ENCODE measurements at regions not wholly inside any gene's neighbourhood (a gene's known extent, or its start where the extent isn't known, plus 50 kb on each side); places are given as distances from the start of the nearest gene placed in this dataset.

DNA sequence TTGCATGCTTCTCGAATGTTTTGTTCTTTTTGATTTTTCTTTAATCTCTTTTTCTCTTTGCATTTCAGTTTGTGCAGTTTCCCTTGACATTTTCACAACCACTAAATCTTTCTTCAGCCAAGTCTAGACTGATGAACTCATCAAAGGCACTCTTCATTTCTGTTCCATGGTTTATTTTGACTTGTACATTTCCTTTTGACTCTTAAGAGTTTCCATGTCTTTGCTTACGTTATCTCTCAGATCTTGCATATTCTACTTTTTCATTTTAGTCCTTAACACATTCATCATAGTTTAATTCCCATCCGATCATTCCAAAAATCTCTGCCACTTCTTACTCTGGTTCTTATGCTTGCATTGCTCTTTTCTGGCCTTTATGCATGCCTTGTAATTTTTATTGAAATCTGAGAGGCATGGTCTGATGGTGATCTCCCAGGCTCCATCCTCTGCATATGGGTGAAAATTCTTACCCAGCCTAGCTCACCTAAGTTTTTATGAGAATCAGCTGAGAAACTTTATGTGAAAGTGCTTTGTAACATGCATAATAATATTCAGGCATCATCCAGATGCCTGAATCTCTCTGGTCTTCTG, 202.8 kb upstream of the IGFBP3 start:
- in situ Hi-C loops (cut with MboI): no loop called here
- whole genome bisulfite sequencing, 2 experiments (ENCODE audit: low coverage in 1 of 2, low lambda C conversion rate in 2 of 2, missing lambda C conversion rate in 2 of 2): 95 to 99% methylated on average over 3 of the region's 3 CpGs
- TF ChIP-seq EZH2 (IDR thresholded peaks at IDR 0.05; ENCODE audit: insufficient read depth, poor library complexity, severe bottlenecking) (no peak), EZH2phosphoT487 (IDR thresholded peaks at IDR 0.05; ENCODE audit: insufficient read depth, low read depth) (no peak)

GRCh38 chr7:46115410-46115809, 194.3 kb upstream of the IGFBP3 start:
- H3K27ac ChIP-seq: no peak overlapping the region
- H3K4me1 ChIP-seq (ENCODE audit: insufficient read depth): no peaks in the 10 kb centered on the region
- no peaks in the 10 kb centered on the region for H3K9me3 ChIP-seq (ENCODE audit: low read depth)
- H3K4me3 ChIP-seq: no peak overlapping the region
- 81 to 90% methylated on average over 3 of the region's 3 CpGs for WGBS, 2 experiments (ENCODE audit: low coverage in 1 of 2, low lambda C conversion rate in 2 of 2, missing lambda C conversion rate in 2 of 2)
- no peaks in the 10 kb centered on the region for H3K27me3 ChIP-seq (replicated peaks; ENCODE audit: insufficient read depth)
- H3K4me2 ChIP-seq (ENCODE audit: unreplicated experiment): no peak overlapping the region
- H3K79me2 ChIP-seq (ENCODE audit: insufficient read depth): no peaks in the 10 kb centered on the region
- no peak overlapping the region for H2AFZ ChIP-seq
- no peak overlapping the region for H3K9ac ChIP-seq
- H3K36me3 ChIP-seq (ENCODE audit: low read depth): no peaks in the 10 kb centered on the region
- no peaks in the 10 kb centered on the region for H4K20me1 ChIP-seq (ENCODE audit: insufficient read depth)
- in situ Hi-C loops (cut with MboI): no loop called here
- H3F3A ChIP-seq (ENCODE audit: insufficient read depth): no peaks in the 10 kb centered on the region
- peak; percentile 21 for DNase-seq
- H3K9me2 ChIP-seq (ENCODE audit: insufficient read depth): no peaks in the 10 kb centered on the region
- TF ChIP-seq EZH2 (IDR thresholded peaks at IDR 0.05; ENCODE audit: insufficient read depth, poor library complexity, severe bottlenecking) (no peak), EZH2phosphoT487 (IDR thresholded peaks at IDR 0.05; ENCODE audit: insufficient read depth, low read depth) (no peak)

More for the DNA sequence above, 202.8 kb upstream of the IGFBP3 start:
- Histone ChIP-seq H3F3A (ENCODE audit: insufficient read depth) (no peaks in the 10 kb centered on the region), H3K4me3 (no peak overlapping the region), H3K36me3 (ENCODE audit: low read depth) (no peaks in the 10 kb centered on the region), H2AFZ (no peak overlapping the region), H4K20me1 (ENCODE audit: insufficient read depth) (no peaks in the 10 kb centered on the region), H3K9me3 (ENCODE audit: low read depth) (no peaks in the 10 kb centered on the region), H3K79me2 (ENCODE audit: insufficient read depth) (no peaks in the 10 kb centered on the region), H3K27me3 (replicated peaks; ENCODE audit: insufficient read depth) (no peaks in the 10 kb centered on the region), H3K27ac (no peak overlapping the region), H3K4me2 (ENCODE audit: unreplicated experiment) (no peak overlapping the region), H3K9me2 (ENCODE audit: insufficient read depth) (no peaks in the 10 kb centered on the region), H3K4me1 (ENCODE audit: insufficient read depth) (no peaks in the 10 kb centered on the region), H3K9ac (no peak overlapping the region)
- DNase-seq: no peak

- no peak overlapping the region for H3K4me3 ChIP-seq
- H3K27me3 ChIP-seq (replicated peaks; ENCODE audit: insufficient read depth): no peaks in the 10 kb centered on the region
- H3K4me1 ChIP-seq (ENCODE audit: insufficient read depth): no peaks in the 10 kb centered on the region
- no peak overlapping the region for H3K9ac ChIP-seq
- H3K79me2 ChIP-seq (ENCODE audit: insufficient read depth): no peaks in the 10 kb centered on the region
- TF ChIP-seq EZH2 (IDR thresholded peaks at IDR 0.05; ENCODE audit: insufficient read depth, poor library complexity, severe bottlenecking) (no peak), EZH2phosphoT487 (IDR thresholded peaks at IDR 0.05; ENCODE audit: insufficient read depth, low read depth) (no peak)
- no peak overlapping the region for H3K27ac ChIP-seq
- in situ Hi-C loops (cut with MboI): no loop called here
- no peaks in the 10 kb centered on the region for H3K36me3 ChIP-seq (ENCODE audit: low read depth)
- DNase-seq: peak; percentile 1
- no peaks in the 10 kb centered on the region for H3K9me2 ChIP-seq (ENCODE audit: insufficient read depth)
- whole genome bisulfite sequencing, 2 experiments (ENCODE audit: low coverage in 1 of 2, low lambda C conversion rate in 2 of 2, missing lambda C conversion rate in 2 of 2): 74 to 77% methylated on average over 4 of the region's 4 CpGs
- no peaks in the 10 kb centered on the region for H4K20me1 ChIP-seq (ENCODE audit: insufficient read depth)
- no peaks in the 10 kb centered on the region for H3F3A ChIP-seq (ENCODE audit: insufficient read depth)
- no peak overlapping the region for H2AFZ ChIP-seq
- H3K9me3 ChIP-seq (ENCODE audit: low read depth): no peaks in the 10 kb centered on the region
- H3K4me2 ChIP-seq (ENCODE audit: unreplicated experiment): no peak overlapping the region
These were observed 188.4 kb upstream of the IGFBP3 start for GRCh38 chr7:46109437-46109836.

- no peak overlapping the region for H3K9ac ChIP-seq
- H3K9me3 ChIP-seq (ENCODE audit: low read depth): no peaks in the 10 kb centered on the region
- H4K20me1 ChIP-seq (ENCODE audit: insufficient read depth): no peaks in the 10 kb centered on the region
- H3K4me2 ChIP-seq (ENCODE audit: unreplicated experiment): no peak overlapping the region
- H3K4me3 ChIP-seq: no peak overlapping the region
- in situ Hi-C loops (cut with MboI): no loop called here
- no peaks in the 10 kb centered on the region for H3K27me3 ChIP-seq (replicated peaks; ENCODE audit: insufficient read depth)
- 86 to 92% methylated on average over 7 of the region's 7 CpGs for WGBS, 2 experiments (ENCODE audit: low coverage in 1 of 2, low lambda C conversion rate in 2 of 2, missing lambda C conversion rate in 2 of 2)
- TF ChIP-seq EZH2phosphoT487 (IDR thresholded peaks at IDR 0.05; ENCODE audit: insufficient read depth, low read depth) (no peak), EZH2 (IDR thresholded peaks at IDR 0.05; ENCODE audit: insufficient read depth, poor library complexity, severe bottlenecking) (no peak)
- H3K79me2 ChIP-seq (ENCODE audit: insufficient read depth): no peaks in the 10 kb centered on the region
- DNase-seq: no peak
- no peaks in the 10 kb centered on the region for H3K4me1 ChIP-seq (ENCODE audit: insufficient read depth)
- no peaks in the 10 kb centered on the region for H3K9me2 ChIP-seq (ENCODE audit: insufficient read depth)
- H3K27ac ChIP-seq: no peak overlapping the region
- H3F3A ChIP-seq (ENCODE audit: insufficient read depth): no peaks in the 10 kb centered on the region
- H3K36me3 ChIP-seq (ENCODE audit: low read depth): no peaks in the 10 kb centered on the region
- H2AFZ ChIP-seq: no peak overlapping the region
These were observed 187.2 kb upstream of the IGFBP3 start for GRCh38 chr7:46108272-46108671.

Data from GM23248 (cell line).